ENCODE measurements at regions not wholly inside any gene's neighbourhood (a gene's known extent, or its start where the extent isn't known, plus 50 kb on each side); places are given as distances from the start of the nearest gene placed in this dataset.
"Not testable (repeated sequence)": the region's sequence is repeated elsewhere in the genome, so short reads cannot be mapped to it uniquely, and the experiment has no call there.

GRCh38 chr2:65943099-65943786, 491.7 kb upstream of the MEIS1 start:
- ATAC-seq, result no peak

DNA sequence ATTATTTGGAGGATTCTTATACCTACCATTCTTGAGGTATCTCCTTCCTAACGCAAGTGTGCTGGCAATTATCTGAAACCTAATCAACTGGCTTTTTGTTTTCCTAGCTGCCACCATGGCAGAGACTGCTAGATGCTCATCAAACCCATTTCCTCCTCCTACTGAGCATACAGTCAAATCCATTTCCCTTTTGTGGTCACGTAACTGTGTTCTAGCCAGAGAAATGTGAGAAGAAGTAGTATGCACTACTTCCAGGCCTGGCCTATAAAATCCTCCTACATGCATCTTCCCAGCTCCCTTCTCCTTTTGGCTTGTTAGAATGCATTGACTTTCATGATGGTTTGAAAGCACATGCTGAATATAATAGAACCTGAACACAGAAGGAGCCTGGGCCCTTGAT, 494.1 kb upstream of the MEIS1 start:
- no peak for ATAC-seq

GRCh38 chr2:65939687-65940086, 495.2 kb upstream of the MEIS1 start:
- ATAC-seq, result no peak

DNA sequence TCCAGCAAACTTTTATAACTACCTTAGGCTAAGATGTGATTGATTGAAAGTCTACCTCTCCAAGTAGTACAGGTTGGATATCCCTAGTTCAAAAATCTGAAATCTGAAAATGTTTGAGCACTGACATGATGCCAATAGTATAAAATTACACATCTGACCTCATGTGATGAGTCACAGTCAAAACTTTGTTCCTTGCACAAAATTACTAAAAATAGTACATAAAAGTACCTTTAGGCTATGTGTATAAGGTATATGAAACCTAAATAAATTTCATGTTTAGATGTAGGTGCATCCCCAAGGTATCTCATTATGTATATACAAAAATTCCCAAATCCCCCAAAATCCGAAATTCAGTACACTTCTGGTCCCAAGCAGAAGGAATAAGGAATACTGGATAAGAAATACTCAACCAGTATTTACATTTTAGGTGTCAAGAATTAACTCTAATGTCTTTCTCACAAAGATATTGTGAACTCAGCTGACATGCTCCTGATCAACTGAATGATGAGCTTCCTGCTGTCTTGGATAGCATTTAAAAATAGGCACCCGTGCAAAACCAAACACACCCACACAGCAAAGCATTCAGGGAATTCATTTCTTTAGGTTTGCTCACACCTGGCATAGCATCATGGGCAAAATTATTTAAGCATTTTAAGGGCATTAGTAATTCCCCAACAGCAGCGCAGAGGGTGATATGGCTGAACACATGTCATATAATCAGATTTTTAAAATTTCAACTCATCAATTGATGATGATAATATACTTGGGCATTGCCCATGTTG, 497.4 kb upstream of the MEIS1 start:
- no peak for ATAC-seq

DNA sequence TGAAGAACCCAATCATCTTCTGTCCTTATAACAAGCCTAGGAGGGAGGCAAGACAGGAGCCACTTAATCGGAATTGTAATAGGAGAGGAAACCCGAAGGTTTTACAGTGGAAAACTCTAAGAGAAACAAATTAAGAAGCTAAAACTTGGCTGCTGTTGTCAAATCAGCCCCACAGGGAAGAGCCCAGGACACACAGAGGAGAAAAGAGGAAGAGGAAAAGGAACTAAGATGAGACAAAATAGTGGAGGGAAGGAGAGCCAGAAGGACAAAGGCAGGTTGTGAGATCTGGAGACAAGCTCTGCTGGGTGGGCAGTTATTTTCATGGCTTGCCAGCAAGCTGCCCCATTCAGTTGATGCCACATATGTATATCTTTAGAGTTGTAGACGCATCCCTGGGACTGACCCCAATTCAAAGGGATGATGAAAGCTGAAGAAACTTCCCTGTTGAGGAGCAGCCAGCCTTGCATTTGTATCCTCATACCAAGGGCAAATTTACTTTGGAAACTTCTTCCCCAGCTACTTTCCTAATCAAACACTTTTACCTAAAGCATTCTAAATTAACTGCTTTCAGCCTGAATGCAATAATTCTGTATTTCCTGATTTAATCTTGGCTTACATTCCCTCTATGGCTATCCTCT, 499.8 kb upstream of the MEIS1 start:
- no peak for ATAC-seq

DNA sequence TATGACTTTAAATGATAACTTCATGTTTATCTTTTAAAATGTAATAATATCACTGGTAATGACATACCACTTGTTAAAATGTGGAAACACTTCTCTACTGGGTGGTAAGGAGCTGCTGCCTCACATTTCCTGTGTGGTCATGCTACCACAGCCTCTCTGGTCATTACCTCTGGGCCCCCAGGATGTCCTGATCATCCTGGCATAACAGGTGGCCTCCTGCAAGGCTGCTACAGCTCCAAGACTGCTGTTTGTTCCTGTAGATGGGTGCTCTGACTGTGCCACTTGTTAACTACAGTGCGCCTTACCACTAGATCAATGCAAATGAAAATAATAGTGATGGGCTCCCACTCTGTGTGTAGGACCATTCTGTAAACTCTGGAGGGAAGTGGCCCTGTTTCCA, 500.2 kb upstream of the SPRED2 start:
- no peak for ATAC-seq

GRCh38 chr2:65931056-65931455, 498.7 kb upstream of the SPRED2 start:
- ATAC-seq, result no peak

DNA sequence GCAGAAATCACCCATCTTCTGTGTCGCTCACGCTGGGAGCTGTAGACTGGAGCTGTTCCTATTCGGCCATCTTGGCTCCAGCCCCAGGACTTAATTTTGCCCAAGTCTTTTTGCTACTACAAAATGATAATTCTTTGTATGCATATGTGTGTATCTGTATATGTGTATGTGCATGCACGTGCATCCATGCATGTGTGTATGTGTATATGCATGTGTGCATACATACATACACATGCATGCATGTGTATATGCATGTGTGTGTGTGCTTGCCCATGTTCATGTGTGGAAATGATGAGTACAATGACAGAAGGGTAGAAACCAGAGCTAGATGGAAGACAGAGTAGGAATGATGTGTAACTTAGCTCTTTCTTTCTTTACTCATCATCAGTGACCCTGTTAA, 497.9 kb upstream of the SPRED2 start:
- ATAC-seq, result no peak

DNA sequence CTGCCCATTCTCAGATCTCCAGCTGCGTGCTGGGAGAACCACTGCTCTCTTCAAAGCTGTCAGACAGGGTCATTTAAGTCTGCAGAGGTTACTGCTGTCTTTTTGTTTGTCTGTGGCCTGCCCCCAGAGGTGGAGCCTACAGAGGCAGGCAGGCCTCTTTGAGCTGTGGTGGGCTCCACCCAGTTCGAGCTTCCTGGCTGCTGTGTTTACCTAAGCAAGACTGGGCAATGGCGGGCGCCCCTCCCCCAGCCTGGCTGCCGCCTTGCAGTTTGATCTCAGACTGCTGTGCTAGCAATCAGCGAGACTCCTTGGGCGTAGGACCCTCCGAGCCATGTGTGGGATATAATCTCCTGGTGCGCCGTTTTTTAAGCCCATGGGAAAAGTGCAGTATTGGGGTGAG, 497.3 kb upstream of the SPRED2 start:
- ATAC-seq, result not testable (repeated sequence)

DNA sequence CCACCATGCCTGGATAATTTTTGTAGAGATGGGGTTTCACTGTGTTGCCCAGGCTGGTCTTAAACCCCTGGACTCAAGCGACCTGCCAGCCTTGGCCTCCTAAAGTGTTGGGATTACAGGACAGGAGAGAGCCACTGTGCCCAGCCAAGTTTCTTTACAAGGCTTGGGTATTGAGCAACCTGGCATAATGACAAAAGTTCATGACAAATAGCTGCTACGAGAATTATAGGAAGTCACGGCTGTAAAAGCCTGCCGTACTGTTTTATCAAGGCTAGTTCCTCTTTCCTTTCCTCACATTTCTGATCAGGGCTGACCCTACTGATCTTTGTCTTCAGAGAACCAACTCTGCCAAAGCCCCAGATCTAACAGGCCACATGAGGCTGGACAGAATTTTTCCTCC, 490.4 kb upstream of the SPRED2 start:
- ATAC-seq, result peak; percentile 73

DNA sequence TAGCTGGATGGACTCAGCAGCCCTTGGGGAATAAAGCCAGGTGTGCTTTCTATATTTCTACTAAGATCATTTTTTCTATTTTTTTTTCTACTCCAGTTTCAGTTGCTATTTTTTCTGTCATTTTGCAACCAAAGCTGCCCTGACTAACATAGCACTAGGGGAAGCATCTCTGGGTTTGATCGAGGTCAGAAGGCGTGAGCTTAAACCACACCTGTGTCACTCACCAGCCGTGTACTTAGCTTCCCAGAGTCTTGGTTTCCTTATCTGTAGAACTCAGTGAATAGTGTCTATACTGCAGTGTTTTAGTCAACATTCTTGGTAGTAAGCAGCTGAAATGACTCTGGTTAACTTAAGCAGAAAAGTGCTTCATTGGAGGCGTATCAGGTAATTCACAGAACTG, 489.6 kb upstream of the SPRED2 start:
- peak; percentile 71 for ATAC-seq

GRCh38 chr2:65921116-65921515, 488.7 kb upstream of the SPRED2 start:
- no peak for ATAC-seq

DNA sequence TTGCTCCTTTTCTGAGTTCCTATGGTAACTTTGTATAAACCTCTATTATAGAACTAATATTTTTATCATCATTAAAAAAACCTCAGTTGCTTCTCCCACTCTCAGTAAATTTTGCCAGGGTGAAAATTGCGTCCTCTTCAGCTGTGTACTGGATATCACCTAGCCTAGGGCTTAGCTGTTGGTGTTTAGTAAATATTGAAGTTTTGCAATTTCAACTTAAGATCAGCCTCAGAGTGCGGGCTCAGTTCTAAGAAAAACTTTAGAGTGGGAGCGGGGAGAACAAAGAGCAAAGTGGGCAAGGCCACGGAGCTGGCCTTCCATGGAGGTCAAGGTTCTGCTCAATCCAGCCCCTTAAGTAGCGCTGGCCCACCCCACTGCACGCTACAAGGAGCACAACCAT, 488.3 kb upstream of the SPRED2 start:
- ATAC-seq, result no peak

- peak; percentile 54 for ATAC-seq
Observed at GRCh38 chr2:65919550-65920188, 487.3 kb upstream of the SPRED2 start.

- peak; percentile 27 for ATAC-seq
Observed at GRCh38 chr2:65918760-65919187, 486.4 kb upstream of the SPRED2 start.

DNA sequence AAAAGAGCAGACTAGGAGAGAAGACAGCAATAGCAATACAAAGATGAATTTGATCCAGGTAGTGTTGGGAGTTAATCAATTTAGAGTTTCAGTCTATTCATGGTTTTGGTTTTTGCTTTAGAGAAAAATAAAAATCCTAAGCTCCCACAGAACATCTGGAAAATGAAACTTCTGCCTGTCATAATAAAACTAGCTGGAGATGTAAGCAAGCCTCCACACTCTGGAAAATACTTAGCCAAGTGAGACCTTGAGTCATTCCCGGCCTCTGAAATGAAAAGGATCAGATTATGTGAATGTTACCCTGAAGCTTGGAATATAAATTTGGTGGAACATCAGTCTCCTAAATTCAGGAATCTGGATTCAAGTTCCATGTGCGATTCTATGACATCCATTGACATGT, 485.6 kb upstream of the SPRED2 start:
- ATAC-seq, result no peak

GRCh38 chr2:65916785-65917295, 484.4 kb upstream of the SPRED2 start:
- ATAC-seq, result no peak

- ATAC-seq, result no peak
Observed at GRCh38 chr2:65916177-65916576, 483.8 kb upstream of the SPRED2 start.

DNA sequence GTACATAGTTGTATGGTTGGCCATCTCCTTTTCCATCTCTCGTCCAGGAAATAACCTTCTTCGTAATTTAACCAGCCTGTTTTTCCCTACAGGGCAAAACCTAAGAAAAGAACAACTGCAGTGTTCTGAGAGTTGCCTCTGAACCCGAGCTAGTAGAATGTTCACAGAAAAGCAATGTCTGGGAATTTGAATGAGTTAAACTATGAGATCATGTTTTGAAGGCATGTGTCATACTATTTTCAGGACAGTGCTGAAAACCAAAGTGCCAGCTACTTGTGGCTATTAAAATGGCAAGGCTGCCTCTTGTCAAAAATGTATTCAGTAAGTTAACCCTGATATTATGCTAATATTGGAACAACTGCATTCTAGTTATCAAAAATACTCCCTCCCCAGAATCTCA, 482.9 kb upstream of the SPRED2 start:
- no peak for ATAC-seq

- peak; percentile 95 for ATAC-seq
Observed at GRCh38 chr2:65914244-65914786, 481.9 kb upstream of the SPRED2 start.

DNA sequence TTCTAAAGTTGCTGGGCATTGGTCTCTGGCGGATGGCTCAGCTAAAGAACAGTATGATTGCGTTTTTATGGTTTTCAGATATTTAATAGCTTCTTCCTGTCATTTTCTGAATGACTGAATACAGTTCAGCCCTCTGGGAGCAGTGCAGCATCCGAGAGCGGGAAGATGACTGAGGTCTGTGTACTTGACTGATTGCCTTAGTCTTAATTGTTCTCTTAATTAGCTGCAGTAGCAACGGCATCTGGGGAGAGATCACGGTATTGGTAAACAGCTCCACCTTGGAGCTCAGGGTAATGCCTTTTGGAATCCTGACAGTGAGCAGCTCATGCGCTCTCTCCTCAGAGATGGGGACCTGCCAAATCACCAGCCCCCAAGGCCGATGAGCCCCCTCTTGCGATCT, 481.4 kb upstream of the SPRED2 start:
- no peak for ATAC-seq

- no peak for ATAC-seq
Observed at GRCh38 chr2:65901756-65902155, 469.4 kb upstream of the SPRED2 start.

DNA sequence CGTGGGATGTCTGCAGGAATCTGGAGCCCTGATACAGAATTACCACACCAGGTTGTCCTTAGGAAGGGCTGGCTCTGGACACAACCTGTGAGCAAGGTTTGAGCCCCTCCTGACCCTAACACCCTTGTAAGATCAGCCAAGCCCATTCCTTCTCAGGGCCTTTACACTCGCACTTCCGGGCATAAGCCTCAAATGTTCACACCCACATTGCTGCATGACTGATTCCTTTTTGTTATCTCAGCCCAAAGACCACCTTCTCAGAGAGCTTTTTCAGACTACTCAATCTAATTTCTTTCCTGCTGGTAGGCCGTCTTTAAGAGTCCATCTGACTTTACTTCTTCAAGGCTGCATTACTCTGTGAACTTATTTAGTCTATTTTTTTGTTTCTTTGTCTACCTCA, 464.0 kb upstream of the SPRED2 start:
- no peak for ATAC-seq

All from esophagus mucosa (tissue), 1 donor.